NCI-H446 (cell line): ENCODE measurements at regions not wholly inside any gene's neighbourhood (a gene's known extent, or its start where the extent isn't known, plus 50 kb on each side); places are given as distances from the start of the nearest gene placed in this dataset.
A peak's percentile ranks its signal among the peaks of the same experiment; 100 is the strongest.
"Not testable (repeated sequence)": the region's sequence is repeated elsewhere in the genome, so short reads cannot be mapped to it uniquely, and the experiment has no call there.

Experiments
- DNase-seq, 2 experiments: peaks; one replicate each; lab custom pipeline; 2025; lab: John Stamatoyannopoulos, UW

DNA sequence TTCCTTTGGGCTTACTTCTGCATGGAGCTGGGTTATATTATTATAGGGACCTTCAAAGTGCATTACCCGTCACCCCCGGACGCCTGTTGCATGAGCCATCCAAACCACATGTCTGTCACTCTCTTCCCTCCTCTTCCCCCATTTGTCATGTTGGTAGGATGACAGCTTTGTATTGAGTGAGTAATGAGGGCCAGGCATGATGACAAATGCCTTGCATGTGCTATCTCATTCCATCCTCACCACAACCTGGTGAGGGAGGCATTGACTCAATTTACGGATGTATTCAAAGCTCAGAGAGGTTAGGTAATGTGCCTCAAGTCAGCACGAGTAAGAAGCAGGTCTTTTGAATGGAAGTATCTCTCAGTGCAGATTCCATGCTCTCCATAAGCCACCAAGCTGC lies 510.5 kb upstream of the TNP1 start:
- DNase-seq, result no peak

DNA sequence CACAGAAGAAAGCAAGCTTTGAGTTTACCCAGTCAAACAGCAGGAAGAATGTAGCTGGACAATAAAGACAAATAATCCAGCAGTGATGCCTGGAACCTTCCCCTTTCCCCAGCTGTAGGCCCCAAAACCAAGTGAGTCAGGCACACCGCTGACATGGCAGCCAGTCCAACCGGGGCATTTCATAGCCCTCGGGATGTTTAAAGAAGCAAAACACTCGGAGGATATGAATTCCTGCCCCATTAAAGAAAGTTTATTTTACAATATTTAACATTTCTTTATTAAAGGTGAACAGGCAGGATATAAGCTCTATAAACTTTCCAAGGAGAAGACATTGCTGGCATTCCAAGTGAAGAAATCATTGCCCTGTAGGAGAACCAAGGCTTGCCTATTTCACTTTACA lies 507.6 kb upstream of the TNP1 start:
- no peak for DNase-seq

DNA sequence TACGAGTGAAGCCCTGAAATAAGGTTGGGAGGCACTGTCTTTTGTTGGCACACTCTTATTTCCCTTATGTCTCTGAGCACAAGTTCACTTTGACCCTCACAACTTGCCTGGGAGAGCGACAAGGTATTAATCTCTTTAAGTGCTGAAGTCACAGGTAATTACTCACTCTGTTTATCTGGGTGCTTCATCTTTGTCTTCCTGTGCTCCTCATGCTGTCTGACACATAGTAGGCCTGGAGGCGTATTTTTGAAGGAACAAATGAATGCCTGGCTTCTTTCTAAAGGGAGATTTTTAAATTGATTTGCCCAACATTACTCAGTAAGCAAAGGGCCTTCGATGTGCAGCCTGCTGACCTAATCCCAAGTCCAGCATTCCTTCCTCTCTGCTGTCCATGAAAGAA lies 507.1 kb upstream of the TNP1 start:
- no peak for DNase-seq

DNA sequence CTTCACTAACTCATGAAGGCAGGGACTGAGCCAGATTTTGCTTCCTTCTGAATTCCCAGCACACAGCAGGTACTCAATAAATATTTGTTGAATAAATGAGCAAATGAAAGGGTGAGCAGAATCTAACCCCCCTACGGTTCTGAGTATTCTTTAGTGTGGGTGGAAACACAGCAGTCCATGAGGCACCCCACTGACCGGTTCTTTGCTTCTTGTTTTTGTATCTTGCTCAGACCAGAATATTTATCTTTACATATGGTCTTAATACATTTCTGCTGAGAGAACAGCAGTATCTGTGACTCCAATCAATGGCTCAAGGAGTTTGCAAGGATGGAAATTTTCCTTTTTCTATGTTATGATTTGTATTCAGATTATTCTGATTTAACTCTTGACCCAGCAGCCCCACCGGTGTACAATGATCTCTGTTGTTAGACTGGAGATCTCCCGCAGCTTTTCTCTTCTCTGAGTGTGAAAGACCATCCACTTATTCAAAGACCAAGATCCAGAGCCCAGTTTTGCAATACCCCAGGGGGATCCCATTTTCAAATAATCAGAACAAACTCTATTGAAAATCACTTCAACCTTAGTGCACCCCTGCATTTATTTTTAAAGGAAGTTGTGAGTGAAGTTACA lies 506.5 kb upstream of the TNP1 start:
- no peak for DNase-seq

DNA sequence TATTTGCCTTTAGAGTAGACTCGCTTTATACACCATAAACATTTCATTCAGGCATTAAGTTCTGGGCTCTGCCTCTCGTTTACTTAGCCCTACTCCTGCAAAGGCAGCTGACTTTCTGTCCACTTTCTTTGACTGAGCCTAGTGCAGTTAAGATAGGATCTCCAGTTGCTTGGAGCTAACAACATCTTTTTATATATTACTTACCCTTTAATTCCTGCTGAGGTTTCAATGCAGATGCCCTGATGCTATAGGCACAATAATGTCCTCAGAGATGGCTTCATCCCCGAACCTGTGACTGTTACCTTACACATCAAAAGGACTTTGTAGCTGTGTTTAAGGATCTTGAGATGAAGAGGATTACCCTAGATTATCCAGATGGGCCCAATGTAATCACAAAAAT lies 505.8 kb upstream of the TNP1 start:
- DNase-seq, result no peak

DNA sequence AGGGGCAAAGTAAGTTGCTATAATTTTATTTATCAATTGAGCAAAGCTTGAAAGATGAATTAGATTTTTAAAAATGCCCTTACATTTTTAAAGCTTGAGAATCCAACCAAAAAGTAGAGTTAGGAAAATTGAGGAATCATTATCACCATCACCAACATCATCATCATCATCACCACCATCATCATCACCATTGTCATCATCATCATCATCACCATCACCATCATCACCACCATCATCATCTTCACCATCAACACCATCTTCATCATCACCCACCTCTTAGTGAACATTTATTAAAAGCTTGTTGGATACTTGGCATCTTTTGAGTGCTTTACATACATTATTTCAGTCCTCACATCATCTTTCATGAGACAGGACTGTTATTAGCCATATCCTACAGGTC lies 504.4 kb upstream of the TNP1 start:
- no peak for DNase-seq

DNA sequence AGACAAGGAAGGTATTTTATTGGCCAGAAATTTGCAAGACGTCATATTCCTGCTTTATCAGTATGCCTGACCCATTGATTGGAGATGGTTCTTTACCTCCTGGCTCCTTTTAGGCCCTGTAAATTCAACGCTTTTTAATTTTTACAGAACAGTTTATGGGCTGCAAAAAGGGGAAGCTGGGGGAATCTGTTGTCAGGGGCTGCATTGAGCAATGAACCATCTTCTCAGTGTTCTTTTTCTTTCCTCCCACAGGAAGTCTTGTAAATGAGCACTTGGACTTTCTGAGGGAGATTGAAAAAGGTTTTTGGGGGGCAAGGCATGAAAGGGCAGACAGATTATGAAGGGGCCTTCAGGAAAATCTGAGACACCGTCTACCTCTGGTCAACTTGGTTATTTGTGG lies 503.6 kb upstream of the TNP1 start:
- no peak for DNase-seq

DNA sequence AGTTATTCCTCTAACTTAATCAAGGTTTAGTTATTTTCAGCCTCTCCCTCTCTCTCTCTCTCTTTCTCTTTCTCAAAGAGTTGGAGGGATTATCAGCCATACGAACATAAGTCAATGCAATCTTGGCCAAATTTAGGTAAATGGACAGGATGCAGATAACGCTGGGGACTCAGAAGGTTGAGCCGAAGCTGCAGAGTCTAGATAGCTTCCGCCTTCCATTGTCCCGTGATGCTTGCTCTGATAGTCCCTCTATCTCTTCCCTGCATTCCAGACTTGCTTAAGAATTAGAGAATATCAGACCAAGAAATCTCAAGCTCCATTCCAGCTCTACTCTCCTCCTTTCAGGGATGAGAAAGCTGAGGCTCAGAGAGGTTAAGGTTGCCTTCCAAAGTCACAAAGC lies 502.8 kb upstream of the TNP1 start:
- DNase-seq, result no peak

DNA sequence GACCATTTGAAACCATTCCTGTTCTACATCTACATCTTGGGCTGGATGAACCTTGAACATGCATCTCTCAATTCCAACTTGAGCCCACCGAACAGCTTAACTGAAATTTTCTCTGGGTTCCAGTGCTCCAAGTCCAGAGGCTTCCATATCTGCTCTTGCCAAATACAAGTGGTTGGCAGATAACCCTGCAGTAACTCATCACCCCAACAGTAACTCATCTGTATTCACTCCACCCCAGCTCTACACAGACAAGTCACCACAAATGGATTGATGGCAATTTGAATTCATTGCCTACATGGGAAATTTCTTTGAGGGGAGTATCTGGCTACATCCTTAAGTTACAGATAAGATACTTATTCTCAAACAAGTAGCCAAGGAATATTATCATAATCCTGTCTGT lies 502.4 kb upstream of the TNP1 start:
- DNase-seq, result no peak

DNA sequence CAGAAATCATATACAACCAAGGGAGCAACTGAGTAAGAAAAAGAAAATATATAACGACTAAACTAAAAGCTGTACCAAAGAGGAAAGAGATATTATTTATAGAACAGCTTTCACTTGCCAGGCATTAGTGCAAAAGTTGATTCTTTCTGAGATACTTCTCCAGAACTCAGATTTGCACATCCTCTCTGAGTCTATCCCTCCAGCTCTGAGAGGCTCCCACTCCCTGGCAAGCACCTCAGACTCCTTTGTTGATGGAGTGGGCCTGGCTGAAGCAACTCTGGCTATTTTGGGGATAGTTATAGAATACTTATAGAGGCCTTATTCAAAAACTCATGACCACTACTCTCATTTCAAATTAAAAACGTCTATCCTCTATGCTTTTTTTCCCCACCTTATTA lies 501.6 kb upstream of the TNP1 start:
- DNase-seq, result no peak

DNA sequence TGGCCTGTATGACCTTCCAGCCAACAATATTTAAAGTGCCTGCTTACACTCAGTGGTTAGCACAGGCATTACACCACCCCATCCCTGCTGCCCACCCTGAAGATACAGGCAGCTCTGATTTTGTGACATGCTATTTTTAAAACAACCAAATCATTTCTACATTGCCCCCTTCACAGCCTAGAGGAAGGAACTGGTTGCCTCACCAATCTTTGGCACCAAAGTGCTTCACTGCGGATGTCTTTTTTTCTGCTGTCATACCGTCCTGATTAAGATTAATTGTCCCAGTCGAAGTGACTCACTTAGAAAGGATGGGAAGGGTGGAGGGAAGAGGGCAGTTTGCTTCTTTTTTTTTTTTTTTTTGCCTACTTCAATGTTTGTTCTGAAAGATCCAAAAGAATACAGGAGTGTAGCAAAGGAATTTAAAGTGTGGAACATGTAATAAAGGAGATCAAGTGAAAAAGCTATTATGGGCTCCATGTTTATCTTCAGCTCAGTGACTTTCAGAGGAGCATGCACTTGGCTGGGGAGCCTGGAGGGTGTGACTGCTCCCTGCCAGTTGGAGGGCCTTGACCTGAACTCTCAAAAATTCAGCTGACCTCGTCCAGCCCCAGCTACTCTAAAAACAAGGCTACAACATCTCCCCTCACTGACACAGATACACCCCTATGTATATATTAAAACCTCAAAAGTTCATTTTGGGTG lies 501.1 kb upstream of the TNP1 start:
- DNase-seq, result peak; percentile 35 to 79

DNA sequence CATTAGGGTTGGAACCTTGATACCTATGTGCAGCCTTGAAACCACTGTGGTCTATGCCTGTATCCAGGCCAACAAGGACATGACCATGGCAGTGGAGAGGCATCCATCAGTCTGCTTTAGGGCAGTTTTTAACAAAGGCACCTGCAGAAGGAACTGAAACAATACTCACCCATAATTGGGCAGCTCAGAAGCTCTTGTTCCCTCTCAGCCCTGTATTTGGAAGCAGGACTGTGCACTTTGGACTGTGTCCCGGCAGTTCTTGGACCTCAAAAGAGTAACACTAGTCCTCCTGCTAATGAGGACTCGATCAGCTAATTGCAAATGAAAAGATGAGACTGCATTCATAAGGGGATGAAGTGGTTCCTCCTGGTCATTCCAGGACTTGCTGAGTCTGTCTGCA lies 500.2 kb upstream of the TNP1 start:
- DNase-seq, result peak in 1 of 2 experiments; percentile 39

DNA sequence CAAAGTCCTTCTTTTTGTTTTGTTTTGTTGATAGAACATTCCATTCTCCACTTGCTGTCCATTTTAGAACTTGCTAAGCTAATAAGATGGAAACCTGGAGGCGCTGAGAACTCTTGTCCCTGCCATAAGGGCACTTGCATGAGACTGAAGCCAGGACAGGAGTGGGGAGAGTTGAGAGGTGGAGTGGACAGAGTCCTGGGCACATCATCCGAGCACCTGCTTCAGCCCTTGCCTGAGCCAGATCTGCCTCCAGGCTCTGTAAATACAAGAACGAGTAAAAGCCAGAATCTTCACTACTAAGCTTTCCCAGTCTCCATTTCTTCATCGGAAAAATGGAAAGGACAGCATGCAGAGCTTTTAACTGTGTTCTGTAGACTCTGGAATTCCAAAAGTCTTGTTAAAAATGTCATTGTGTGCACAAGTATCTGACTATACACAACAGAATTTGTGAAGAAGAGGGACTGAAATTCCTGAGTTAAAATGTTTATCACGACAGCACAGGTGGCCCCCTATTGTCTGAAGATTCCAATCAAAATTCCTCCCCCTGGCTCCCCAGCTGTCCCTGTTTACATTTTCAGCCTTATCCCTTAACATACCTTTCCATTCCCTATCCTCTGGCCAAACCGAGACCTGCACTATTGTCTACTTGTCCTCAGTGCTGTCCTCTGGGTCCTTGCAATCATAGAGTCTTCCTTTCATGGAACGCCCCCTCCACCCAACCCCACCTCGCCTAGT lies 498.2 kb upstream of the TNP1 start:
- DNase-seq, result no peak

DNA sequence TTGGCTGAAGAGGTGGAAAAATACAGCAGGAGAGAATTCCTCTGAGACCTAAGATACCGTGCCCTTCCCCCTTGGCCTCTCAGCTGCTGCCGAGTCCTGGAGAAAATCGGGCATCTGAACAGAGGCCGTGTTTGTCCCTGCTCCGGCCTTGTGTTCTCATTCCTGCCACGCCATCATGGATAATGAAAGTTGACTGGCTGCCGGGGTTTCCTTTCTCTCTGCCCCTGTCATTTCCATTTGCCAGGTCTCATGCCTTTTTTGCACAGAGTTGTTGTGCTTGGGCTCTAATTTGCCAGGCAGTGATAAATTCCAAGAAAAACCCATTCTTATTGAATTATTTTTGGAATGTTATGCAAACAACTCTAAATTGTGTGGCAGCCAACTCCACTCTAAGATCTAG lies 496.9 kb upstream of the TNP1 start:
- no peak for DNase-seq

DNA sequence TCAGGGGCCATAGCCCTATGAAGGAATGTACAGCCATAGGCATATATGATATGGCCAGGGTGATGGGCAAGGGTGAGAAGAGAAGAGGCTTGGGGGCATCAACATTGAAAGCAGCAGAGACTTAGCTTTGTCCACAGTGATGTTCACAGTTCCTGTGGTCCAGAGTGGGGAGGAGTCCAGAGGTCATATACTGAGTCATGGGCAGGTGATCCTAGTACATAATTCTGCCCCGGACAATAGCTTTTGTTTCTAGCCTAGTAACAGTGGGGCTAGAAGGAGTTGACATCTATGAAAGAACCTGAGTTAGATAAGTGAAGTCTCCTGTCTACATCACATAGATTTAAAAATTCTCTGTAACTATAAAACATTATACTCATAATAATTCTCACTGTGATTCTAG lies 496.3 kb upstream of the TNP1 start:
- DNase-seq, result no peak

DNA sequence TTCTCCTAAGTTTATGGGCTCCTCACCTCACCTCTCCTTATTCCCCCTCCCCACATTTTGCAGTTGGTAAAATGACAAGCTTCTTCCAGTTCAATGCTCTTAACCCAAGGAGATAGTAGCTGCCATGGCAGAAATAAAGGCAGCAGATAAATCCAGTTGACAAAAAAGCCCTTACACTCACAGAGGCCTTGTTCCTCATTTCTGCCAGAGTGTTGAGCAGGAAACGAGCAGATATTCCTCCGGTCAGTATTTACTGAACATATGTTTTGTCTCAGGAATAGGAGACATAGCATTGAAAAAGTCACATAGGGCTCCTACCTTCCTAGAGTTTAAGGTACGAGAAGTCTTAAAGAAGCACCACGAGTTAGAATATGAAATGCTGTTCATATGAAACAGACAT lies 493.7 kb upstream of the TNP1 start:
- no peak for DNase-seq

DNA sequence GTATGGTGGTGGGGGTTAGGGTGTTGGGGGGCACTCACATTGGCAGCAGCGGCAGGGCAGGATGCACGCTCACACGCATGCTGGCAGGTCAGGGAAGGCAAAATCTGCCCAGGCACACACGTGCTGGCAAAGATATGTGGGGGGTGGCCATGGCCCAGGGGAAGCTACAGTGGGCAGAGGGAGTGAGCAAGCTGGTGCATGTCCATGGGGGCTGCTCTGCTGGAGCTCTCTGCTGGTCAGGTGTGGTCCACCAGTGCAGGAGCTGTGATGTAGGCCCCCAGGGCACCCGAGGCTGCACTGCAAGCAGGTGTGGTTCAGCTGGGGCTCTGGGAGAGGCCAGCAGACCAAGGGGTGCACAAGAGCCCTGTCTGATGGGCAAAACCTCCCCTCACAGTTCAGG lies 491.5 kb upstream of the TNP1 start:
- no peak for DNase-seq

DNA sequence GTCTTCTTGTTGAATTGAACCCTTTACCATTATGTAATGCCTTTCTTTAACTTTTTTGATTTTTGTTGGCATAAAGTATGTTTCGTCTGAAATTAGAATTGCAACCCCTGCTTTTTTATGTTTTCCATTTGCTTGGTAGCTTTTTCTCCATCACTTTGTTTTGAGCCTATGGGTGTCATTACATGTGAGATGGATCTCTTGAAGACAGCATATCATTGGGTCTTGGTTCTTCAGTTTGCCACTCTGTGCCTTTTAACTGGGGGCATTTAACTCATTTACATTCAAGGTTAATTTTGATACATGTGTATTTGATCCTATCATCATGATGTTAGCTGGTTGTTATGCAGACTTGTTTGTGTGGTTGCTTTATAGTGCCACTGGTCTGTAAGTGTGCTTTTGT lies 489.4 kb upstream of the TNP1 start:
- DNase-seq, result no peak

DNA sequence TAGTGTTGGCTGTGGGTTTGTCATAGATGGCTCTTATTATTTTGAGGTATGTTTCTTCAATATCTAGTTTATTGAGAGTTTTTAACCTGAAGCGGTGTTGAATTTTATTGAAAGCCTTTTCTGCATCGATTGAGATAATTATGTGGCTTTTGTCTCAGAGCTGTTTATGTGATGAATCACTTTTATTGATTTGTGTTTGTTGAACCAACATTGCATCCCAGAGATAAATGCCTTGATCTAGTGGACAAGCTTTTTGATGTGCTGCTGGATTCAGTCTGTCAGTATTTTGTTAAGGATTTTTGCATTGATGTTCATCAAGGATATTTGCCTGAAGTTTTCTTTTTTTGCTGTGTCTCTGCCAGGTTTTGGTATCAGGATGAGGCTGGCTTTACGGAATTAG lies 487.8 kb upstream of the TNP1 start:
- not testable (repeated sequence) for DNase-seq

DNA sequence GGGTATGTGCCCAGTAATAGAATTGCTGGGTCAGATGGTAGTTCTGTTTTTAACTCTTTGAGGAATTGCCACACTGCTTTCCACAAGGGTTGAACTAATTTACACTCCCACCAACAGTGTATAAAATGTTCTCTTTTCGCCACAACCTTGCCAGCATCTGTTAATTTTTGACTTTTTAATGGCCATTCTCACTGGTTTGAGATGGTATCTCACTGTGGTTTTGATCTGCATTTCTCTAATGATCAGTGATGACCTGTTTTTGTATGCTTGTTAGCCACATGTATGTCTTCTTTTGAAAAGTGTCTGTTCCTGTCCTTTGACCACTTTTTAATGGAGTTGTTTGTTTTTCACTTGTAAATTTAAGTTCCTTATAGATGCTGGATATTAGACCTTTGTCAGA lies 486.2 kb upstream of the TNP1 start:
- not testable (repeated sequence) for DNase-seq

DNA sequence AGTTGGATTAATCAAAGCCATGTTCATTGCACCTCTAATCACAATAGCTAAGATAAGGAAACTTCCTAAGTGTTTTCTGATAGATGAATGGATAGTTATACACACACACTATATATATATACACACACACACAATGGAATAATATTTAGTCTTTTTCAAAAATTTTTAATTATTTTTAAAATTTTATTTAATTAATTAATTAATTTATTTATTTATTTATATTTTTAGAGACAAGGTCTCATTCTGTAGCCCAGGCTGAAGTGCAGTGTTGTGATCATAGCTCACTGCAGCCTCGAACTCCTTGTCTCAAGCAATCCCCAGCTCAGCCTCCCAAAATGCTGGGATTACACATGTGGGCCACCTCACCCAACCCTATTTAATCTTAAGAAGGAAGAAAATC lies 481.0 kb upstream of the TNP1 start:
- DNase-seq, result no peak

DNA sequence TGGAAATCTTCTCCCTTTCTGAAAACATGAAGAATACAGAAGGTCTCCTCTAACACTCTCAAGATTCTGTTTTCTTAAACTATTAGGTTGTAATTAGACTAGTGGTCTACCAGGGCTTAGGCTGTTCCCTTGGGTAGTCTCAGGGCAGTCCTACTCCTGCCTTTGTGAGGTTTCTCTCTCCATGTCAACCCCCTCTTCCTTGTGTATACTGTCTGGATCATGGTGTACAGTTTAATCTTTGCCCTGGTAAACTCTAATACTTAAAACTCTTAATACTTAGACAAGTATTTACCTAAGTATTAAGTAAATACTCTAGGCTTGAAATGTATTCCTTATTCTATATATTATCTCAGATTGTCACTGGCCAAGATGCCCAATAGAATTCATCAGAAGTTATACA lies 480.3 kb upstream of the TNP1 start:
- no peak for DNase-seq

DNA sequence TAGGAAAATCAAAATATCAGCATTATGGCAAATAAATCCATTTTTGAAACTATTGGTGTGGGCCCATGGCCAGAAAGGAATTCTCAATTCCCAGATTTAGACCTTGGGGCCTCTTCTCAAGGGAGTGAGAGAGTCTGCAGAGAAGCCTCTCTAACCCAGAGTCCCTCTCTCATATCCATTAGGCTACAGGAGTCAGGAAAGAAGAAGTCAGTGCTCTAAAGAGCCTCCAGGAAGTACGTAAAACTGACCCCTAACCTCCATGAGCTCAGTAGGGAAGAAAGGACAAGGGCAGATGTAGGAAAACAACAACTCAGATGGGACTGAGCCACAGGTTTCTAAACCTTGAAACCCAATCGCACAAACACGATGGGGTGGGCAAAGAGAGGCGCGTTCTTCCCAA lies 479.9 kb upstream of the TNP1 start:
- DNase-seq, result no peak
